ENCODE measurements at regions not wholly inside any gene's neighbourhood (a gene's known extent, or its start where the extent isn't known, plus 50 kb on each side); places are given as distances from the start of the nearest gene placed in this dataset.

- no peak for DNase-seq (ENCODE audit: low read depth in 4 of 4, low spot score in 3 of 4)
These were observed 433.7 kb upstream of the HSF2 start for GRCh38 chr6:121965739-121966138.

- no peak for DNase-seq (ENCODE audit: low read depth in 4 of 4, low spot score in 3 of 4)
These were observed 431.8 kb upstream of the HSF2 start for GRCh38 chr6:121967631-121968030.

GRCh38 chr6:121971931-121972335 lies 427.5 kb upstream of the HSF2 start:
- DNase-seq (ENCODE audit: low read depth in 4 of 4, low spot score in 3 of 4): no peak

- no peak for DNase-seq (ENCODE audit: low read depth in 4 of 4, low spot score in 3 of 4)
These were observed 414.5 kb upstream of the HSF2 start for GRCh38 chr6:121984956-121985355.

GRCh38 chr6:121993362-121993761 lies 406.1 kb upstream of the HSF2 start:
- DNase-seq (ENCODE audit: low read depth in 4 of 4, low spot score in 3 of 4): no peak

- DNase-seq (ENCODE audit: low read depth in 4 of 4, low spot score in 3 of 4): no peak
These were observed 404.5 kb upstream of the HSF2 start for GRCh38 chr6:121994919-121995318.

GRCh38 chr6:121998631-121999030 lies 400.8 kb upstream of the HSF2 start:
- no peak for DNase-seq (ENCODE audit: low read depth in 4 of 4, low spot score in 3 of 4)

GRCh38 chr6:121999456-122000065 lies 399.9 kb upstream of the HSF2 start:
- no peak for DNase-seq (ENCODE audit: low read depth in 4 of 4, low spot score in 3 of 4)

- DNase-seq (ENCODE audit: low read depth in 4 of 4, low spot score in 3 of 4): no peak
These were observed 393.8 kb upstream of the HSF2 start for GRCh38 chr6:122005661-122006060.

GRCh38 chr6:122007339-122007738 lies 392.1 kb upstream of the HSF2 start:
- no peak for DNase-seq (ENCODE audit: low read depth in 4 of 4, low spot score in 3 of 4)

GRCh38 chr6:122008101-122008999 lies 391.1 kb upstream of the HSF2 start:
- no peak for DNase-seq (ENCODE audit: low read depth in 4 of 4, low spot score in 3 of 4)

- DNase-seq (ENCODE audit: low read depth in 4 of 4, low spot score in 3 of 4): no peak
These were observed 390.5 kb upstream of the HSF2 start for GRCh38 chr6:122009000-122009350.

GRCh38 chr6:122012578-122012977 lies 386.9 kb upstream of the HSF2 start:
- DNase-seq (ENCODE audit: low read depth in 4 of 4, low spot score in 3 of 4): no peak

GRCh38 chr6:122014961-122015360 lies 384.5 kb upstream of the HSF2 start:
- DNase-seq (ENCODE audit: low read depth in 4 of 4, low spot score in 3 of 4): no peak

GRCh38 chr6:122020588-122021264 lies 378.7 kb upstream of the HSF2 start:
- no peak for DNase-seq (ENCODE audit: low read depth in 4 of 4, low spot score in 3 of 4)

- no peak for DNase-seq (ENCODE audit: low read depth in 4 of 4, low spot score in 3 of 4)
These were observed 374.3 kb upstream of the HSF2 start for GRCh38 chr6:122025104-122025503.

GRCh38 chr6:122026582-122027369 lies 372.7 kb upstream of the HSF2 start:
- DNase-seq (ENCODE audit: low read depth in 4 of 4, low spot score in 3 of 4): no peak

GRCh38 chr6:122028933-122029522 lies 370.4 kb upstream of the HSF2 start:
- DNase-seq (ENCODE audit: low read depth in 4 of 4, low spot score in 3 of 4): no peak

GRCh38 chr6:122033564-122034181 lies 365.8 kb upstream of the HSF2 start:
- peak in 3 of 4 donors; percentile 16 to 35 (median 20) for DNase-seq (ENCODE audit: low read depth in 4 of 4, low spot score in 3 of 4)

GRCh38 chr6:122035173-122035572 lies 364.3 kb upstream of the HSF2 start:
- DNase-seq (ENCODE audit: low read depth in 4 of 4, low spot score in 3 of 4): no peak

Data from left renal pelvis (tissue), 4 donors.